ENCODE measurements at regions not wholly inside any gene's neighbourhood (a gene's known extent, or its start where the extent isn't known, plus 50 kb on each side); places are given as distances from the start of the nearest gene placed in this dataset.

- no peak for DNase-seq (ENCODE audit: low spot score)
These were observed 422.8 kb downstream of the GLRX3 start for GRCh38 chr10:130558746-130559546.

GRCh38 chr10:130559547-130559880, 423.3 kb downstream of the GLRX3 start:
- no peak for DNase-seq (ENCODE audit: low spot score)

GRCh38 chr10:130560116-130560515, 423.9 kb downstream of the GLRX3 start:
- no peak for DNase-seq (ENCODE audit: low spot score)

- DNase-seq (ENCODE audit: low spot score) = no peak
These were observed 424.4 kb downstream of the GLRX3 start for GRCh38 chr10:130560573-130560972.

- no peak for DNase-seq (ENCODE audit: low spot score)
These were observed 425.5 kb downstream of the GLRX3 start for GRCh38 chr10:130561681-130562080.

GRCh38 chr10:130567011-130567410, 430.8 kb downstream of the GLRX3 start:
- no peak for DNase-seq (ENCODE audit: low spot score)

GRCh38 chr10:130567436-130567835, 431.2 kb downstream of the GLRX3 start:
- DNase-seq (ENCODE audit: low spot score) = no peak

- no peak for DNase-seq (ENCODE audit: low spot score)
These were observed 432.1 kb downstream of the GLRX3 start for GRCh38 chr10:130568246-130568645.

- DNase-seq (ENCODE audit: low spot score) = peak; percentile 7
These were observed 433.9 kb downstream of the GLRX3 start for GRCh38 chr10:130570074-130570473.

- no peak for DNase-seq (ENCODE audit: low spot score)
These were observed 435.5 kb downstream of the GLRX3 start for GRCh38 chr10:130571674-130572073.

GRCh38 chr10:130573446-130573845, 437.3 kb downstream of the GLRX3 start:
- DNase-seq (ENCODE audit: low spot score) = no peak

GRCh38 chr10:130575756-130576285, 439.6 kb downstream of the GLRX3 start:
- no peak for DNase-seq (ENCODE audit: low spot score)

GRCh38 chr10:130576427-130576826, 440.2 kb downstream of the GLRX3 start:
- no peak for DNase-seq (ENCODE audit: low spot score)

- DNase-seq (ENCODE audit: low spot score) = no peak
These were observed 440.8 kb downstream of the GLRX3 start for GRCh38 chr10:130577039-130577438.

- no peak for DNase-seq (ENCODE audit: low spot score)
These were observed 442.5 kb downstream of the GLRX3 start for GRCh38 chr10:130578532-130579289.

GRCh38 chr10:130579913-130580312, 443.7 kb downstream of the GLRX3 start:
- DNase-seq (ENCODE audit: low spot score) = no peak

GRCh38 chr10:130580975-130581374, 444.8 kb downstream of the GLRX3 start:
- no peak for DNase-seq (ENCODE audit: low spot score)

GRCh38 chr10:130587718-130588117, 451.5 kb downstream of the GLRX3 start:
- no peak for DNase-seq (ENCODE audit: low spot score)

- DNase-seq (ENCODE audit: low spot score) = no peak
These were observed 469.8 kb downstream of the GLRX3 start for GRCh38 chr10:130606001-130606405.

GRCh38 chr10:130607366-130607765, 471.2 kb downstream of the GLRX3 start:
- DNase-seq (ENCODE audit: low spot score) = no peak

- no peak for DNase-seq (ENCODE audit: low spot score)
These were observed 475.0 kb downstream of the GLRX3 start for GRCh38 chr10:130611239-130611638.

GRCh38 chr10:130615457-130615856, 479.3 kb downstream of the GLRX3 start:
- no peak for DNase-seq (ENCODE audit: low spot score)

GRCh38 chr10:130617985-130618384, 481.8 kb downstream of the GLRX3 start:
- no peak for DNase-seq (ENCODE audit: low spot score)

Measured in umbilical cord (tissue), 1 donor.